ENCODE measurements at regions not wholly inside any gene's neighbourhood (a gene's known extent, or its start where the extent isn't known, plus 50 kb on each side); places are given as distances from the start of the nearest gene placed in this dataset.

GRCh38 chr5:112626715-112627114 lies 111.0 kb upstream of the APC start:
- no peak for DNase-seq (ENCODE audit: low spot score)

- no peak for DNase-seq (ENCODE audit: low spot score)
Observed at GRCh38 chr5:112628214-112628980, 109.3 kb upstream of the APC start.

- no peak for DNase-seq (ENCODE audit: low spot score)
Observed at GRCh38 chr5:112630246-112631009, 107.3 kb upstream of the APC start.

- DNase-seq (ENCODE audit: low spot score) = no peak
Observed at GRCh38 chr5:112634166-112634565, 103.5 kb upstream of the APC start.

- no peak for DNase-seq (ENCODE audit: low spot score)
Observed at GRCh38 chr5:112634796-112635195, 102.9 kb upstream of the APC start.

- no peak for DNase-seq (ENCODE audit: low spot score)
Observed at GRCh38 chr5:112635276-112635675, 102.4 kb upstream of the APC start.

- no peak for DNase-seq (ENCODE audit: low spot score)
Observed at GRCh38 chr5:112635771-112636731, 101.6 kb upstream of the APC start.

- no peak for DNase-seq (ENCODE audit: low spot score)
Observed at GRCh38 chr5:112636751-112637150, 100.9 kb upstream of the APC start.

- DNase-seq (ENCODE audit: low spot score) = no peak
Observed at GRCh38 chr5:112637343-112637742, 100.3 kb upstream of the APC start.

- DNase-seq (ENCODE audit: low spot score) = no peak
Observed at GRCh38 chr5:112640546-112640945, 97.1 kb upstream of the APC start.

- no peak for DNase-seq (ENCODE audit: low spot score)
Observed at GRCh38 chr5:112641515-112642110, 96.1 kb upstream of the APC start.

GRCh38 chr5:112642885-112643284 lies 94.8 kb upstream of the APC start:
- no peak for DNase-seq (ENCODE audit: low spot score)

GRCh38 chr5:112643339-112643971 lies 94.2 kb upstream of the APC start:
- no peak for DNase-seq (ENCODE audit: low spot score)

GRCh38 chr5:112646139-112646936 lies 91.3 kb upstream of the APC start:
- no peak for DNase-seq (ENCODE audit: low spot score)

GRCh38 chr5:112647428-112647827 lies 90.3 kb upstream of the APC start:
- no peak for DNase-seq (ENCODE audit: low spot score)

- DNase-seq (ENCODE audit: low spot score) = no peak
Observed at GRCh38 chr5:112648264-112648663, 89.4 kb upstream of the APC start.

GRCh38 chr5:112649882-112650281 lies 87.8 kb upstream of the APC start:
- no peak for DNase-seq (ENCODE audit: low spot score)

GRCh38 chr5:112653638-112654205 lies 84.0 kb upstream of the APC start:
- DNase-seq (ENCODE audit: low spot score) = no peak

- no peak for DNase-seq (ENCODE audit: low spot score)
Observed at GRCh38 chr5:112655513-112655912, 82.2 kb upstream of the APC start.

- DNase-seq (ENCODE audit: low spot score) = no peak
Observed at GRCh38 chr5:112656451-112656850, 81.2 kb upstream of the APC start.

Measured in hematopoietic multipotent progenitor cell treated with erythropoietin and hydrocortisone succinate and interleukin-3 and kit ligand, for 17 days (in vitro differentiated cells).